Progenitor cell of endocrine pancreas (in vitro differentiated cells): ENCODE measurements at regions not wholly inside any gene's neighbourhood (a gene's known extent, or its start where the extent isn't known, plus 50 kb on each side); places are given as distances from the start of the nearest gene placed in this dataset.
"Not testable (repeated sequence)": the region's sequence is repeated elsewhere in the genome, so short reads cannot be mapped to it uniquely, and the experiment has no call there.

ENCODE experiments used
- DNase-seq: peaks from one replicate; pipeline ENCODE4 v3.0.0; 2021; ENCODE audit warnings: low spot score; ENCODE audit not compliant: unreplicated experiment
- H3K27ac Mint-ChIP-seq: 2 replicates; pipeline ENCODE4 v1.8.0; 2021; ENCODE audit warnings: mild to moderate bottlenecking, moderate library complexity, mixed read lengths
- H3K27me3 Mint-ChIP-seq: 2 replicates; pipeline ENCODE4 v1.8.0; 2021; ENCODE audit warnings: mixed read lengths
- H3K36me3 Mint-ChIP-seq: 2 replicates; pipeline ENCODE4 v1.8.0; 2022; ENCODE audit warnings: mixed read lengths; ENCODE audit not compliant: insufficient read depth
- H3K4me1 Mint-ChIP-seq: 2 replicates; pipeline ENCODE4 v1.8.0; 2021; ENCODE audit warnings: low read depth, mixed read lengths
- H3K4me3 Mint-ChIP-seq: 2 replicates; pipeline ENCODE4 v1.8.0; 2021; ENCODE audit warnings: low read depth, mild to moderate bottlenecking, moderate library complexity, mixed read lengths
- H3K9me3 Mint-ChIP-seq: 2 replicates; pipeline ENCODE4 v1.8.0; 2021; ENCODE audit warnings: low read depth, mixed read lengths
- TF ChIP-seq, protein P1 (sequence below): fragments of 200-600 bp; sonication (generic); IDR thresholded peaks from one replicate; pipeline ENCODE4 v1.5.0; 2021; ENCODE audit warnings: antibody characterized with exemption, mild to moderate bottlenecking; ENCODE audit not compliant: unreplicated experiment

DNA sequence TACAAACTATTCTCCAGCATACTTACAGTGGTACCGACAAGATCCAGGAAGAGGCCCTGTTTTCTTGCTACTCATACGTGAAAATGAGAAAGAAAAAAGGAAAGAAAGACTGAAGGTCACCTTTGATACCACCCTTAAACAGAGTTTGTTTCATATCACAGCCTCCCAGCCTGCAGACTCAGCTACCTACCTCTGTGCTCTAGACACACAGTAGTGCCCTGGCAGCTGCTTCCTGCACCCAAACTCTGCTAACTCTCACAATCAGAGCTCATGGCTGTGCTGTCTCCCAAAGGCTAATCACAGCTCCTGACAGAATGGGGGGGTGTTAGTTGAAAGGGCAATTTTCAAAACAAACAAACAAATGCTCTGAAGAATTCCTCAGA, 95.2 kb upstream of the OR4E1 start:
- Mint-ChIP-seq H3K4me3 (no peak overlapping the region), H3K27me3 (no peaks in the 10 kb centered on the region), H3K27ac (no peak overlapping the region), H3K36me3 (no peaks in the 10 kb centered on the region), H3K4me1 (peaks cover 13% of the 10 kb centered on the region), H3K9me3 (peaks cover 5% of the 10 kb centered on the region)
- TF ChIP-seq, protein P1, sequence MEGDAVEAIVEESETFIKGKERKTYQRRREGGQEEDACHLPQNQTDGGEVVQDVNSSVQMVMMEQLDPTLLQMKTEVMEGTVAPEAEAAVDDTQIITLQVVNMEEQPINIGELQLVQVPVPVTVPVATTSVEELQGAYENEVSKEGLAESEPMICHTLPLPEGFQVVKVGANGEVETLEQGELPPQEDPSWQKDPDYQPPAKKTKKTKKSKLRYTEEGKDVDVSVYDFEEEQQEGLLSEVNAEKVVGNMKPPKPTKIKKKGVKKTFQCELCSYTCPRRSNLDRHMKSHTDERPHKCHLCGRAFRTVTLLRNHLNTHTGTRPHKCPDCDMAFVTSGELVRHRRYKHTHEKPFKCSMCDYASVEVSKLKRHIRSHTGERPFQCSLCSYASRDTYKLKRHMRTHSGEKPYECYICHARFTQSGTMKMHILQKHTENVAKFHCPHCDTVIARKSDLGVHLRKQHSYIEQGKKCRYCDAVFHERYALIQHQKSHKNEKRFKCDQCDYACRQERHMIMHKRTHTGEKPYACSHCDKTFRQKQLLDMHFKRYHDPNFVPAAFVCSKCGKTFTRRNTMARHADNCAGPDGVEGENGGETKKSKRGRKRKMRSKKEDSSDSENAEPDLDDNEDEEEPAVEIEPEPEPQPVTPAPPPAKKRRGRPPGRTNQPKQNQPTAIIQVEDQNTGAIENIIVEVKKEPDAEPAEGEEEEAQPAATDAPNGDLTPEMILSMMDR, result no peak
- DNase-seq, result no peak

DNA sequence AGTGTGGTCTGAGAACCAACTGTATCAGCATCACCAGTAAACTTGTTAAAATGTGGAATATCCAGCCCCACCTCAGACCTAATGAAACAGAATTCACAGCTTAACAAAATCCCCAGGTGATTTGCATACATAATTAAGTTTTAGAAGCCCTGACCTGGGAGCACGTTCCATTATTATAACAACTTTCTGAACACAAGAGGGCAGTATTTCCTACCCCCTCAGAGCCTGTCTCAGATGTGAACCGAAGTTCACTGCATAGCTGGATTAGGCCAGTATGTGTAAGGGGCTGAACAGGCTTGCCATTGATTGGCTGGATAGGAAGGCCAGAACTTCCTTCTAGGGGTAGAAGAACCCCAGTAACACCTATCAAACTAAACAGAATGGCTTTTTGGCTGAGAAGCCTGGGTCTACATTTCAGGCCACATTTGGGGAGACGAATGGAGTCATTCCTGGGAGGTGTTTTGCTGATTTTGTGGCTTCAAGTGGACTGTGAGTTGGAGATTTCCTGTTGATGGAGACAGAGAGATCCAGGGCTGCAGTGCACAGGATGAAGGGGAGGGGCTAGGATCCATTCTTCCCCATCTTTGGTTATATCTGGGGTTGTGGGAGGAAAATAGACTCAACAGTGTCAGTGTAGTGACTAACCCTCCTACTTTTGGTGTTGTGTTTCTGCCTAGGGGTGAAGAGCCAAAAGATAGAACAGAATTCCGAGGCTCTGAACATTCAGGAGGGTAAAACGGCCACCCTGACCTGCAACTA, 94.7 kb upstream of the OR4E1 start:
- Mint-ChIP-seq H3K4me3 (no peak overlapping the region), H3K4me1 (peaks cover 13% of the 10 kb centered on the region), H3K27me3 (no peaks in the 10 kb centered on the region), H3K9me3 (peaks cover 6% of the 10 kb centered on the region), H3K36me3 (no peaks in the 10 kb centered on the region), H3K27ac (no peak overlapping the region)
- DNase-seq, result no peak
- TF ChIP-seq, protein P1, result peak; percentile 60

DNA sequence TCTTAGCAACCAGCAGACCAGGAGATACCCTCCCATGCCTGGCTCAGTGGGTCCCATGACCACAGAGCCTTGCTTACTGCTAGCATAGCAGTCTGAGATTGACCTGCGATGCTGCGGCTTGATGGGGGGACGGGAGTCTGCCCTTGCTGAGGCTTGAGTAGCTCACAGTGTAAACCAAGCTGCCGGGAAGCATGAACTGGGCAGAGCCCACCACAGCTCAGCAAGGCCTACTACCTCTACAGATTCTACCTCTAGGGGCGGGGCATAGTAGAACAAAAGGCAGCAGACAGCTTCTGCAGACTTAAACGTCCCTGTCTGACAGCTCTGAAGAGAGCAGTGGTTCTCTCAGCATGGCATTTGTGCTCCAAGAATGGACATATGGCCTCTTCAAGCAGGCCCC, 86.7 kb upstream of the OR4E1 start:
- H3K27ac Mint-ChIP-seq, H3K9me3 Mint-ChIP-seq, H3K4me3 Mint-ChIP-seq, H3K4me1 Mint-ChIP-seq, H3K27me3 Mint-ChIP-seq, DNase-seq, H3K36me3 Mint-ChIP-seq: not testable (repeated sequence)

DNA sequence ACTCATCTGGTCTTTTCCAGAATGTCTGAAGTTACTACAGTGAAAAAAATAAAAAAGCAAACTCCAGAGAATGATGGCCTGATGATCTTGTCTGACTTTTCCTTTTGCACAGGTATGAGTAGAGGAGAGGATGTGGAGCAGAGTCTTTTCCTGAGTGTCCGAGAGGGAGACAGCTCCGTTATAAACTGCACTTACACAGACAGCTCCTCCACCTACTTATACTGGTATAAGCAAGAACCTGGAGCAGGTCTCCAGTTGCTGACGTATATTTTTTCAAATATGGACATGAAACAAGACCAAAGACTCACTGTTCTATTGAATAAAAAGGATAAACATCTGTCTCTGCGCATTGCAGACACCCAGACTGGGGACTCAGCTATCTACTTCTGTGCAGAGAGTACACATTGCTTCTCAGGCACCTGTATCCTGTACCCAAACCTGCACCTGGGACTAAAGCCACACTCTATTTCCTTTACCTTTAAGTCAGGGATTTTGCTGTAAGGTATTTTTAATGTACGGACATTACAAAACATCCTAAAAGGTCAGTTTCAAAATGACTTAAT, 75.8 kb upstream of the OR4E1 start:
- Mint-ChIP-seq H3K4me3 (no peak overlapping the region), H3K4me1 (no peaks in the 10 kb centered on the region), H3K27me3 (peaks cover 10% of the 10 kb centered on the region), H3K9me3 (no peaks in the 10 kb centered on the region), H3K27ac (no peak overlapping the region), H3K36me3 (no peaks in the 10 kb centered on the region)
- TF ChIP-seq, protein P1, result no peak
- no peak for DNase-seq

DNA sequence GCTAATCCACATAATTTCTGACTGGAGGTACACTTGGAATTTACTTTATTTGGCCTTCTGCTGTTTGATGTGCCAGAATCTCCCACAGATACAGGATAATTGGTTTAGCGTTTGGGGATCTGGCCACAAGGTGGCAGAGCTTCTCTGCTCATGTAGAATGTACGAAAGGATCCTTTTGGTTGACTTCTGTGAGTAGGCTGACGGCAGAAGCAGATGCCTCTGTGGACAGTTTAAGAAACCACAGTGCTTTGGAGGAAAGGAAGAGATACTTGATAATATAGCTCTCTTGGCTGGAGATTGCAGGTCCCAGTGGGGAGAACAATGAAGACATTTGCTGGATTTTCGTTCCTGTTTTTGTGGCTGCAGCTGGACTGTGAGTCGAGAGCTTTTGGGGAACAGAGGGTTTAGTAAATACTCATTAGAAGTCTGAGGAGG, 75.3 kb upstream of the OR4E1 start:
- Mint-ChIP-seq H3K27ac (no peak overlapping the region), H3K4me1 (no peaks in the 10 kb centered on the region), H3K9me3 (no peaks in the 10 kb centered on the region), H3K36me3 (no peaks in the 10 kb centered on the region), H3K27me3 (peaks cover 10% of the 10 kb centered on the region), H3K4me3 (no peak overlapping the region)
- TF ChIP-seq, protein P1, result peak; percentile 78
- peak; percentile 19 for DNase-seq
